Stimulated activated memory B cell treated with anti-CD40 and anti-IgM and Interleukin-4, amounts not matched to agents 10 μg/mL and 1 μg/mL and 100 μg/mL, for 72 hours (primary cell): ENCODE measurements at regions not wholly inside any gene's neighbourhood (a gene's known extent, or its start where the extent isn't known, plus 50 kb on each side); places are given as distances from the start of the nearest gene placed in this dataset.

Source experiments
- ATAC-seq: fragments of 150-1000 bp; cut with Tn5 transposase; 2 replicates; pipeline ENCODE4 v1.10.0; 2021
- H3K27ac Mint-ChIP-seq: one replicate; pipeline ENCODE4 v1.8.0; 2022; ENCODE audit warnings: mild to moderate bottlenecking, mixed read lengths
- H3K27me3 Mint-ChIP-seq: one replicate; pipeline ENCODE4 v1.8.0; 2022; ENCODE audit warnings: mixed read lengths
- H3K36me3 Mint-ChIP-seq: one replicate; pipeline ENCODE4 v1.8.0; 2022; ENCODE audit warnings: mixed read lengths
- H3K4me1 Mint-ChIP-seq: one replicate; pipeline ENCODE4 v1.8.0; 2022; ENCODE audit warnings: mixed read lengths
- H3K4me3 Mint-ChIP-seq: one replicate; pipeline ENCODE4 v1.8.0; 2022; ENCODE audit warnings: mild to moderate bottlenecking, moderate library complexity, mixed read lengths
- H3K9me3 Mint-ChIP-seq: one replicate; pipeline ENCODE4 v1.8.0; 2022; ENCODE audit warnings: mixed read lengths

DNA sequence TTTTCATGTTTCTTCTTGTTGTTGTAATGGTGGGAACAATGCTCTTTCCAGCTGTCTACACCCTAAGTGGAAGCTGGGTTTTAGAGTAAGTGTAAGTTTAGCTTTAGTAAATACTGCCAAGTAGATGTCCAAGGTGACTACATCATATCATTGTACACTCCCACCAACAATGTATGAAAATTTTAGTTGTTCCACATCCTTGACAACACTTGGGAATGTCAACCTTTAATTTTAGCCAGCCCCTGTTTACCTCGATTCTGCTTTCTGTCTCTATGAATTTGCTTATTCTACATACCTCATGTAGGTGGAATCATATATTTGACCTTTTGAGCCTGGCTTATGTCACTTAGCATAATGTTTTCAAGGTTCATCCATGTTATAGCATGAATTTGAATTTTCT is 93.0 kb downstream of the MTPAP start:
- no peaks in the 10 kb centered on the region for H3K4me1 Mint-ChIP-seq
- H3K27ac Mint-ChIP-seq, result no peak overlapping the region
- no peak for ATAC-seq
- peaks cover 18% of the 10 kb centered on the region for H3K9me3 Mint-ChIP-seq
- H3K36me3 Mint-ChIP-seq, result no peaks in the 10 kb centered on the region
- no peak overlapping the region for H3K4me3 Mint-ChIP-seq
- no peaks in the 10 kb centered on the region for H3K27me3 Mint-ChIP-seq

DNA sequence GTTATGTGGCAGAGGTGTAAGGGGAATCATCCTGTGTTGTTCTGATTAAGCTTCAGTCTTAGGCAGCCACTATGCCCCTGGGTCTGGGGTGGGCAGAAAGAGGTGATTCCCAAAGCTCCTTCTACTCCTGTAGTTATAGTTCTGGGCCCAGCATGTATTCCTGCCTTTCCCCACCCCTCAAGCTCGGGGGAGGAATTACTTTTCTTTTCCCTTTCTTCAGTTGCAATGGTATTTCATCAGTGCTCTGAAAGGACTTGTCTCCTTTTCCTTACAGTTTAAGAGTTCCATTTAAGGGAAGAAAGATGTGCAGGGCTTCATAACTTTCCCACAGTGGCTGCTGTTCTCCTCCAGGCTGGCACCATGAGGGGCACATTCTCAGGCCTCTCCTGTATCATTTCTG is 94.2 kb downstream of the MTPAP start:
- Mint-ChIP-seq H3K4me3 (no peak overlapping the region), H3K27me3 (no peaks in the 10 kb centered on the region), H3K27ac (no peak overlapping the region), H3K36me3 (no peaks in the 10 kb centered on the region), H3K9me3 (peaks cover 18% of the 10 kb centered on the region), H3K4me1 (no peaks in the 10 kb centered on the region)
- ATAC-seq, result no peak

DNA sequence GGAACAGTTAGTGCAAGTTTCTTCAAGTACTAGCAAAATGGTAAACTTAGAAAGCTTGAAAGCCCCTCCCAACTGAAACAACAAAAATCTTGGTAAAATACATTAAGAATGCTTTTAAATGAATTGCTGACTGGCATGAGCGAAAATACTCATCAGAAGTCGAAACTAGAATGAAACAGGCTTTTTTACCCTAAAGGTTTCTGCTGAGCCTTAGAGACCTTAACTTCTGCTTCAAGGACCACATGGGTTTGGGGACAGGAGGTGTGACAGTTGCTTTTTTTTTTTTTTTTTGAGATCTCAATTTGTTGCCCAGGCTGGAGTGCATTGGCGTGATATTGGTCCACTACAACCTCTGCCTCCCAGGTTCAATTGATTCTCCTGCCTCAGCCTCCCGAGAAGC is 100.3 kb downstream of the MTPAP start:
- Mint-ChIP-seq H3K4me1 (peaks cover 11% of the 10 kb centered on the region), H3K9me3 (peaks cover 22% of the 10 kb centered on the region), H3K27me3 (no peaks in the 10 kb centered on the region), H3K36me3 (peaks cover 9% of the 10 kb centered on the region), H3K4me3 (no peak overlapping the region), H3K27ac (no peak overlapping the region)
- no peak for ATAC-seq

DNA sequence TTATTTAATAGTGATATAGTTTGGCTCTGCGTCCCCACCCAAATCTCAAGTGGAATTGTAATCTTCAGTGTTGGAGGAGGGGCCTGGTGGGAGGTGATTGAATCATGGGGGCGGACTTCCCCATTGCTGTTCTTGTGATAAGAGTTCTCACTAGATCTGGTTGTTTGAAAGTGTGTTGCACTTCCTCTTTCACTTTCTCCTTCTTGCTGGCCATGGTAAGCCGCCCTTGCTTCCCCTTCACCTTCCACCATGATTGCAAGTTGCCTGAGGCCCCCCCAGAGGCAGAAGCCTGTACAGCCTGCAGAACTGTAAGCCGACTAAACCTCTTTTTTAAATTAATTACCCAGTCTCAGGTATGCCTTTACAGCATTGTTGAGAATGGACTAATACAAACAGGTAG is 101.4 kb downstream of the MTPAP start:
- peak overlapping the region; percentile 27 for H3K27ac Mint-ChIP-seq
- peaks cover 11% of the 10 kb centered on the region for H3K4me1 Mint-ChIP-seq
- peaks cover 9% of the 10 kb centered on the region for H3K36me3 Mint-ChIP-seq
- H3K27me3 Mint-ChIP-seq, result peaks cover 3% of the 10 kb centered on the region
- no peak overlapping the region for H3K4me3 Mint-ChIP-seq
- peak; percentile 41 for ATAC-seq
- peaks cover 17% of the 10 kb centered on the region for H3K9me3 Mint-ChIP-seq

DNA sequence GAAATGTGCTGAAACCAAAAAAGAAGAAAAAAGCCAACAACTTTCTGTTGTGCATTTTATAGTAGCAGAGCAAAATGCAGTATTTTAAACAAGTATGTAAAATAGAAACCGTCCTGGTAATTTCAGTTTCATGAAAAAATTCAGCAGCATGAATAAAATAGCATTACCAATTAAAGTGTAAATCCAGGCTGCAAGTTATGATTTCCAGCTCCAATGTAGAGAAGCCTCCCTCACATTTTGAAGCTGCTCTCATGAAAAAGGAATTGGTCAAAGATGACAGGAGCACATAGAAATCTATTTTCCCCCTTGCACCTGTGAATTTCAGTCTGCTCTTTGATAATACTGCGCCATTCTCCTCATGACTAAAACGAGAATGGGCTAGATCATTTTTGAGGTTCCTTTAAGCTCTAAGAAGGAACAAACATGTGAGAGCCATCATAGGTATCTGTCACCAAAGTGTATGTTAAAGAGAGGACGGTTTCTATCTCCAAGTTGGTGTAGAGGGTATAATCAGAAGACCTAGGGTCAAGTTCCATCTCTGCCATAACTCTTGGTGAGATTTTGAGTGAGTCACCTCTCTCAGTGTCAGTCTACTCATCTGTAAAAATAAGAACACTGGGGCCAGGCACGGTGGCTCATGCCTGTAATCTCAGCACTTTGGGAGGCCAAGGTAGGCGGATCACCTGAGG is 107.5 kb downstream of the MTPAP start:
- Mint-ChIP-seq H3K4me3 (no peak overlapping the region), H3K27me3 (peaks cover 26% of the 10 kb centered on the region), H3K9me3 (no peaks in the 10 kb centered on the region), H3K27ac (no peak overlapping the region), H3K36me3 (no peaks in the 10 kb centered on the region), H3K4me1 (no peaks in the 10 kb centered on the region)
- ATAC-seq, result no peak

DNA sequence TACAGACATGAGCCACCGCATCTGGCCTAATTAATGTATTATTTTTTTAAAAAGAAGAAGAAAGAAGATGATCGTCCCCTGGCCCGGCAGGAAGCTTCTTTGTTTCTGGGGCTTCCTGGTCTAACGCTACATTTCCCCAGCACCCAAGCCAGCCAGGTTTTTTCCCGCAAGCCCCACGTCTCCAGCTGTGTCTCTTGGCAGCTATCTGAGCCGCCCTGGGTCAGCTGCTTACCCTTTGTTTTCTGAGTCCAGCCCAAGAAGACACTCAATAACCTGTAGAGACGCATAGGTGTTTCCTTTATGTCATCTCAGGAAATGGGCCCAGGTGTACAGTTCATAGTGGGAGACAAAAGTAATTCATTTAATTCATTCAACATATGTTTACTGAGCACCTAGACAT is 110.2 kb downstream of the MTPAP start:
- H3K4me1 Mint-ChIP-seq, result no peaks in the 10 kb centered on the region
- H3K27ac Mint-ChIP-seq, result no peak overlapping the region
- peaks cover 39% of the 10 kb centered on the region for H3K27me3 Mint-ChIP-seq
- peaks cover 4% of the 10 kb centered on the region for H3K9me3 Mint-ChIP-seq
- H3K36me3 Mint-ChIP-seq, result no peaks in the 10 kb centered on the region
- ATAC-seq, result no peak
- no peak overlapping the region for H3K4me3 Mint-ChIP-seq

DNA sequence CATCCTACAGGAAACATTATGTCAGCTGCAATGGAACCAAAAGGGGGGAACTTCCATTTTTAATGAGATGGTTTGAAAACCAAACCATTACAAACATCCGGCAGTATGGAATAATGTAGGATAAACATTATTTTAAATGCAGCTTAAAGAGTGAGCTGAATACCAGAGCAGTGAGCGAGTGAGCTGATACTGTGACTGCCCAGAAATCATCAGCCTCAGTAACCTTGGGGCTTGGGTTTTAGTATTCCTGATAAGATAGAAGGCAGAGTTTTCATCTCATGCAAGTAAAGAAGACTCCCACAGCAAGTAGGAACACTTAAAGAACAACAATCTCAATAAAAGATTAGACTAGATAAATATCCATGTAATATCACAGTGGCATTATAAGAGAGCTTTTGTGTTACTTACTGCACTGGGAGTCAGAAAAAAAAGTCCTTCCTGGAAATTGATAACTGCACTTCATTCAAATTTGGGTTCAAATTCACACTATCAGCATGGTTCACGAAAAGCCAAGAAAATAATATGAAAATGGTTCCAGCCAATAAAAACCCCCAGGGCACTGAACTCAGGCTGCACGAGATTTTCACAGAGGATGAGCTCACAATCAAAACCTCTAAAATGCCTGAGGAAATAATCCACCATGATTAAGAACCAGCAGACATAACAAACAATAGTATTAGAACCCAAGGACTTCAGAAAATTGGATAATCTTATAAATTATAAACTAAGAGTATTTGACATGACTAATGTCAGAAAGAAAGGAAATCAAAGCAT is 115.7 kb downstream of the MTPAP start:
- Mint-ChIP-seq H3K4me3 (no peak overlapping the region), H3K9me3 (peaks cover 4% of the 10 kb centered on the region), H3K36me3 (no peaks in the 10 kb centered on the region), H3K27me3 (peaks cover 37% of the 10 kb centered on the region), H3K27ac (no peak overlapping the region), H3K4me1 (no peaks in the 10 kb centered on the region)
- no peak for ATAC-seq

DNA sequence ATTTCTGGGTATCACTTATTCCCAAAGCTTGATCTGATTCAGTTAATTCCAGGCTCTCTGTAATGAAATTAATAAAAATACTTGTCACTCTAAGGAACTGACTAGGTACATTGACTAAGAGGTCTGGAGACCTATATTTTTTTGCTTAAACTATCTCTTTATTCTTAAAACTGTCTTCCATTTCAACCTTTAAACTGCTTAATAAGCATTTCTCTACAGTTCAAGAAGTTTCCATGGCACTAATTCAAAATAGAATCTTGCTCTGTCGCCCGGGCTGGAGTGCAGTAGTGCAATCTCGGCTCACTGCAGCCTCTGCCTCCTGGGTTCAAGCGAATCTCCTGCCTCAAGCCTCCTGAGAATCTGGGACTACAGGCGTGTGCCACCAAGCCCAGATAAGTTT is 117.4 kb downstream of the MTPAP start:
- Mint-ChIP-seq H3K4me3 (no peak overlapping the region), H3K9me3 (peaks cover 4% of the 10 kb centered on the region), H3K27me3 (peaks cover 54% of the 10 kb centered on the region), H3K36me3 (no peaks in the 10 kb centered on the region), H3K27ac (no peak overlapping the region), H3K4me1 (no peaks in the 10 kb centered on the region)
- ATAC-seq, result no peak

DNA sequence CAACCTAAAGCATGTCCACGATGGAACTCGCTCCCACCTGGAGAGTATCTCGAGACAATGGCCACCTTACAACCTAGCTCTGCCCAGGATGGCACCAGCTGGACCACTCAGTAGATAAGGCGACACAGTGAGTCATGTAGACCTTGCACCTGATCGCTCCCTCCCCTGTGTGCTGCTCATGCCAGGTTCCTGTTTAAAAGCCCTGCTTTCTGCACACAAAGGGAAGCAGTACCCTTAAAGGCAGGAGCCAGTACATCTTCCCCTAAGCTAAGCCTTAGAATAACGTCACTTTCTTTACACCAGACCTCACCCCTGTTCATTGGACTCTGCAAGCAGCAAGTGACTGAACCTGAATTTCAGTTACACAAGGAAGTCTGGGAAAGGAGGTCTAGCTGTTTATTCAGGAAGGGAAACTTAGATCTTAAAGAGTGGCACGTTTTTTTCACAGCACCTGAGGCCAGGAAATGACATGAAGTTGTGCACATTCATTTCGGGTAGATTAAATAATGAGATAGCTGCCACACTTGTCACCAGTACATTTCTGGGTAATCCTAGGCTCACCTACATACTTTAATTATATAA is 117.9 kb downstream of the MTPAP start:
- ATAC-seq, result no peak
- Mint-ChIP-seq H3K4me3 (no peak overlapping the region), H3K9me3 (peaks cover 4% of the 10 kb centered on the region), H3K36me3 (no peaks in the 10 kb centered on the region), H3K27ac (no peak overlapping the region), H3K27me3 (peaks cover 55% of the 10 kb centered on the region), H3K4me1 (no peaks in the 10 kb centered on the region)

DNA sequence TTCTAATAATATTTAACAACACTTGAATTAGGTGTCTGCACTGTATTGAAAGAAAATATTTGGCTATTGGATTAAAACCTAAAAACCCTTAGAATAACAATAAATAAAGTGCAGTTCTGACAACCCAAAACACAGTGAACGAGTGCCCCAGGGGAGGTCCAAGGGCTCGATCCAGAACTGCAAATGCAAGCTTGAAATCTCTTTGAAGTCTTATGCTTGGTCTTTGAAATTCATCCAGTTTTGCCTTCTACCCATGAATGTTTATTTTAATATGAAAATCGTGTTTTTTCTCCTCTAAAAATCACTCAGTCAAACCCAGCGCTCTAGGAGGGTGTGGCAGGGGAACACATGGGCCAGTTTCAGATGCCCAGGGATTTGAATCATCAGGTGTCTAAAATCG is 119.5 kb downstream of the MTPAP start:
- Mint-ChIP-seq H3K4me1 (no peaks in the 10 kb centered on the region), H3K36me3 (no peaks in the 10 kb centered on the region), H3K9me3 (peaks cover 1% of the 10 kb centered on the region), H3K4me3 (no peak overlapping the region), H3K27me3 (peaks cover 48% of the 10 kb centered on the region), H3K27ac (no peak overlapping the region)
- no peak for ATAC-seq

DNA sequence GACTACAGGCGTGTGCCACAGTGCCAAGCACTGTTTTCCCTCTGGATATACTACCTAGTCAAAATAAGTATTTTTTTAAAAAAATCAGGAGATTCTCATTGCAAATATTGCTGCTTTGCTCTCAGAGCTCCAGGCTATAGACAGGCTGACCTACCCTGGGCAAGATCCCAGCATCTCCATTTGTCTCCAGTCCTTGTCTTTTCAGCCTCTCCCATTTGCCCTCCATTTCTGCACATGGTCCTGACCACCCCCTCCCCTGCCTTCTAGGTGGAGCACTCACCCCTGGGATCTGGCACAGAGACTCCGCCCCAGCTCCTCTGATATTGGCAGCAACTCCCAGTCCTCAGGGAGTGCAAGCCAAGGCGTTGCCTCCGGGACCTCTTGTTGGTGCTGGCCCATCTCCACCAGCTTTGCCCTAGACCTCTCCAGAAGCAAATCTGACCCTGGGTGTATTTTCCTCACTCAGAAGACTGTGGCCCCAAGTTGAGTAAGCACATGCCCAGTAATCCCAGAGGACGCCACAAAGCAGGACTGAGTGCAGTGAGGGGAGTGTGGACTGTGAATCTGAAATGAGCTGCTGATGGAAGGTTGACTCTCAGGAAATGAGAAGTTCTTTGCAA is 120.6 kb downstream of the MTPAP start:
- Mint-ChIP-seq H3K4me3 (no peak overlapping the region), H3K36me3 (no peaks in the 10 kb centered on the region), H3K27ac (no peak overlapping the region), H3K9me3 (no peaks in the 10 kb centered on the region), H3K27me3 (peaks cover 55% of the 10 kb centered on the region), H3K4me1 (no peaks in the 10 kb centered on the region)
- no peak for ATAC-seq

DNA sequence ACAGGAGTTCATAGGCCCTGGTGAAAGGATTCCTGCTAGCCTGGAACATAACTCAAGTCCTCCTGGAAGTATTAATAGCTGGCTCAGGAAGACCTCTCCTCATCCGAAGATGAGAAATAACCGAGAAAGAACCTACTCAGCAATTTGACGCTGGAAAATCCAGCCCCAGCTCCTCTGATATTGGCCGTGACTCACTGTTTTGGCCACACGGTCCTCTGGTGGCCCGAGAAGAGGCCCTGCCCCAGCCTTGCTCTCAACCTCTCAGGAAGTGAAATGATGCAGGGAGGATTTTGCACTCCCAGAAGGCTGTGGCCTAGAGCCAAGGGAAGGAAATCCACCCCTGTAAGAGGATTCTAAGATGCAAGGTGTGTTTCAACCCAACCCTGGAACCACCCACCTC is 121.6 kb downstream of the MTPAP start:
- no peaks in the 10 kb centered on the region for H3K9me3 Mint-ChIP-seq

DNA sequence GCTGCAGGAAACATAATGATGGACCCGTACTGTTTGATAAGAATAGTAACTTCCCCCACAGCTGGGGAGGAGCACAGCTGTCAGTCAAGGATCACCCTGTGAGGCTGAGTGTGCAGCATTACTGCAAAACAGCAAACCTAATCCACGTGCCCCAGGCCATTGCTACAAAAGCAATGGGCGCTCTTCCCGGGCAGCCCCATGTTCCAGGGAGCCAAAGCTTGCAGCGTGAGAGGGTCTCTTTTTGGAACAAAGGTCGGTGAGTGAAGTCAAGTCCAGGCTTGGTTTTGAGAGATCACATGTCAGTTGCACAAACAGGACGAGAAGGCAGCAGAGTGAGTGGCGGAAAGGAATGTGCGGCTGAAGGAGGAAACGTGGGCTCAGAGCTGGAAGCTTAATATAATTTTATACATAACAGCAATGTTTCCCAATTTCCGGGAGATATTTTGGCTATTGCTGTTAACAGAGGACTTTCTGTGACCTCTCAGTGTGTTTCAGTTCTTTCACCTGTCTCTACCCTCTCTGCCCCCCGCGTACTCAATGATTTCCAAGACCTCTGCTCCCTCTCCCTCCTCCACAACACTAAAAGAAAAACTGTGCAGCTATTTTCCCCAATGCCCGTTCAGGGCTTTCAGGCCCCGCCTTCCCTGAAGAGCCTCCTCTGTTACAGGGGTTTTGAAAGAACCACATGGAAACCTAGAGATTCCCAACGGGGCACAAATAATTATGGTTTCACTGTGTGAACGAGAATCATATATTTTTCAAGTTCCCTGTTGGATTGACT is 128.9 kb downstream of the MTPAP start:
- no peak overlapping the region for H3K27ac Mint-ChIP-seq
- H3K4me1 Mint-ChIP-seq, result peaks cover 20% of the 10 kb centered on the region
- peak overlapping the region; percentile 26 for H3K4me3 Mint-ChIP-seq
- ATAC-seq, result peak; percentile 47
- H3K27me3 Mint-ChIP-seq, result peaks cover 58% of the 10 kb centered on the region
- H3K9me3 Mint-ChIP-seq, result no peaks in the 10 kb centered on the region
- H3K36me3 Mint-ChIP-seq, result no peaks in the 10 kb centered on the region

More for the DNA sequence above, 121.6 kb downstream of the MTPAP start:
- no peaks in the 10 kb centered on the region for H3K4me1 Mint-ChIP-seq
- peaks cover 62% of the 10 kb centered on the region for H3K27me3 Mint-ChIP-seq
- H3K27ac Mint-ChIP-seq, result no peak overlapping the region
- no peaks in the 10 kb centered on the region for H3K36me3 Mint-ChIP-seq
- H3K4me3 Mint-ChIP-seq, result no peak overlapping the region
- ATAC-seq, result no peak

DNA sequence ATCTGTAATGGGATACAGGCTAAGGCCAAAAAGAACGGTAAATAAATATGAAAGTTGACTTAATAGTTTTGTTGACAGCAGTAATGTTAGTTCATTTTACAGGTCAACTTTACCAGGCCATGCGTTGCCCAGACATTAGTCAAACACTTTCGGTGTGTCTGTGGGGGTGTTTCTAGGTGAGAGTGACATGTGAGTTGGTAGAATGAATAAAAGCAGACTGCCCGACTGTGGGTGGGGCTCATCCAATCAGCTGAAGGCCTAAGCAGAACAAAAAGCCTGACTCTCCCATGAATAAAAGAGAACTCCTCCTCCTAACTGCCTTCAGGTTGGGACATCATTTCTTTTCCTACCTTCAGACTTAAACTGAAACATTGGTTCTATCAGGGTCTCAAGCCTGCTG is 132.3 kb downstream of the MTPAP start:
- no peak for ATAC-seq
- no peaks in the 10 kb centered on the region for H3K9me3 Mint-ChIP-seq
- H3K4me1 Mint-ChIP-seq, result peaks cover 20% of the 10 kb centered on the region

DNA sequence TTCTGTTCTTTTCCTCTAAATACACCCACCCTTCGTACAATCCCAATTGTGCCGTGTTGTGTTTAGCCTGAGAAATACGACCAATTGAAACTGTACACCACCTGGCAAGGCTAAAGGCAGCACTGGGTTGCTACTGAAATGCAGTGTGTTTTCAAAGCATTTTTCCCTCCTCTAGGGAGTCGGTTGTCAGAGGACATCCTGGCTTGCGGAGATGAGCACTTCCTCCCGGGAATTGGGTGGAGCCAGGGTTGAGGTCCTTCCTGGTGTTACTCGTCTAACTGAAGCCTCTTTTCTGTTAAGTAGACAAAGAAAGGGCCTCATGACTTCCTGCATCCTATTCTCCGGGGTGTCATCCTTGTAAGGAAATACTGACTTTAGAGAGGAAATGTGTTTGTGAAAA is 133.5 kb downstream of the MTPAP start:
- Mint-ChIP-seq H3K36me3 (no peaks in the 10 kb centered on the region), H3K9me3 (no peaks in the 10 kb centered on the region), H3K27me3 (peaks cover 45% of the 10 kb centered on the region), H3K27ac (no peak overlapping the region), H3K4me1 (peaks cover 19% of the 10 kb centered on the region), H3K4me3 (no peak overlapping the region)
- ATAC-seq, result no peak

More for the DNA sequence above, 132.3 kb downstream of the MTPAP start:
- Mint-ChIP-seq H3K27me3 (peaks cover 51% of the 10 kb centered on the region), H3K4me3 (no peak overlapping the region), H3K36me3 (no peaks in the 10 kb centered on the region), H3K27ac (no peak overlapping the region)
